Hepatocyte (in vitro differentiated cells): ENCODE measurements at regions not wholly inside any gene's neighbourhood (a gene's known extent, or its start where the extent isn't known, plus 50 kb on each side); places are given as distances from the start of the nearest gene placed in this dataset.
"Not testable (repeated sequence)": the region's sequence is repeated elsewhere in the genome, so short reads cannot be mapped to it uniquely, and the experiment has no call there.

Experiments used
- DNase-seq: peaks from one replicate; pipeline ENCODE4 v3.0.0-alpha.2; 2016; ENCODE audit warnings: low spot score
- H2AFZ ChIP-seq: fragments of 200-600 bp; sonication (generic); 2 replicates; pipeline ENCODE4 v1.6.0; 2016; ENCODE audit warnings: antibody characterized with exemption, mild to moderate bottlenecking
- H3K27ac ChIP-seq: fragments of 200-600 bp; sonication (generic); 2 replicates; pipeline ENCODE4 v1.5.1; 2016; ENCODE audit warnings: mild to moderate bottlenecking
- H3K27me3 ChIP-seq: fragments of 200-600 bp; sonication (generic); 2 replicates; pipeline ENCODE4 v1.6.1; 2016
- H3K36me3 ChIP-seq: fragments of 200-600 bp; sonication (generic); replicated peaks from 2 replicates; pipeline ENCODE4 v1.5.1; 2016; ENCODE audit warnings: low read depth; ENCODE audit not compliant: insufficient read depth
- H3K4me1 ChIP-seq: fragments of 200-600 bp; sonication (generic); 2 replicates; pipeline ENCODE4 v1.5.1; 2016; ENCODE audit warnings: mild to moderate bottlenecking, moderate library complexity; ENCODE audit not compliant: insufficient read depth
- H3K4me2 ChIP-seq: fragments of 200-600 bp; sonication (generic); 2 replicates; pipeline ENCODE4 v1.6.0; 2016
- H3K4me3 ChIP-seq: fragments of 200-600 bp; sonication (generic); 2 replicates; pipeline ENCODE4 v1.5.1; 2016; ENCODE audit warnings: mild to moderate bottlenecking
- H3K79me2 ChIP-seq: fragments of 200-600 bp; sonication (generic); 2 replicates; pipeline ENCODE4 v1.6.0; 2017; ENCODE audit warnings: mild to moderate bottlenecking
- H3K9me2 ChIP-seq: fragments of 200-600 bp; sonication (generic); replicated peaks from 2 replicates; pipeline ENCODE4 v1.6.0; 2017; ENCODE audit warnings: mild to moderate bottlenecking; ENCODE audit not compliant: insufficient read depth
- H3K9me3 ChIP-seq: fragments of 200-600 bp; sonication (generic); 2 replicates; pipeline ENCODE4 v1.5.1; 2016; ENCODE audit warnings: low read depth, mild to moderate bottlenecking
- H4K20me1 ChIP-seq: fragments of 200-600 bp; sonication (generic); 2 replicates; pipeline ENCODE4 v1.6.0; 2016; ENCODE audit warnings: mild to moderate bottlenecking; ENCODE audit not compliant: insufficient read depth, poor library complexity, severe bottlenecking
- EZH2 ChIP-seq: fragments of 200-600 bp; sonication (generic); IDR thresholded peaks from 2 replicates; pipeline ENCODE4 v1.6.1; 2016; ENCODE audit warnings: antibody characterized with exemption, mild to moderate bottlenecking, borderline replicate concordance
- EZH2phosphoT487 ChIP-seq: fragments of 200-600 bp; sonication (generic); IDR thresholded peaks from one replicate; pipeline ENCODE4 v1.6.1; 2018; ENCODE audit warnings: antibody characterized with exemption, mild to moderate bottlenecking, low read depth, moderate library complexity; ENCODE audit not compliant: unreplicated experiment, severe bottlenecking
- WGBS: methylation state at CpG from one replicate; pipeline ENCODE4 v1.1.6; 2016; ENCODE audit warnings: low lambda C conversion rate; ENCODE audit errors: missing lambda C conversion rate; 5-methylcytosine and 5-hydroxymethylcytosine counted together
- TF ChIP-seq, protein P1 (sequence below): fragments of 200-600 bp; sonication (generic); IDR thresholded peaks from 2 replicates; pipeline ENCODE4 v1.5.1; 2016; ENCODE audit warnings: antibody characterized with exemption, mild to moderate bottlenecking; ENCODE audit not compliant: poor library complexity

DNA sequence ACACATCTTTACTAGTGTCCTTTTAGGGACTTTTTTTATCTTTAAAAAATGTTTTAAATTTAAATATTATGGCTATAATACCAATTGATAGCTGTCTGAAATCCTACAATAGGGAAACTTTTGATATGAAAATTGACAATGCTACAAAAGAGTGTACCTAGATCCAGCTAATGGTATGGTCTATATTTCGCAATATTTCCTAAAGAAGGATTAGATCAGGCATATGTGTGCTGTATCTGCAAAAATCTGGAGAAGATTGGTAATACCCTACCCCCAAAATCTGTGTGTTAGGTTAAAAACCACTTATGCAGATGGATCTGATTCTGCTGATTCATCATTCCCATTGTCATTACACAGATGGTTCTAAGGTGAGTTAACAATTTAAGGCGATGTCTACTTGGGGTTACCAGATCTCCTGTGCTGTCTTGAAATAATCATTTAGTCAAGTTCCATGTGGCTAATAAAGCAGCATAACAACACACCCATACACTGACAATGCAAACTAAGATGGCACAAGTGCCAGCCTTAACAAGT is 137.1 kb downstream of the GASK1B start:
- DNase-seq: no peak
- no peaks in the 10 kb centered on the region for H3K36me3 ChIP-seq
- H3K9me2 ChIP-seq: no peaks in the 10 kb centered on the region
- H3K9me3 ChIP-seq: peaks cover 3% of the 10 kb centered on the region
- no peak overlapping the region for H3K4me3 ChIP-seq
- no peaks in the 10 kb centered on the region for H3K27me3 ChIP-seq
- WGBS: 89% methylated on average over 2 of the region's 2 CpGs
- TF ChIP-seq EZH2: no peak
- TF ChIP-seq, protein P1, sequence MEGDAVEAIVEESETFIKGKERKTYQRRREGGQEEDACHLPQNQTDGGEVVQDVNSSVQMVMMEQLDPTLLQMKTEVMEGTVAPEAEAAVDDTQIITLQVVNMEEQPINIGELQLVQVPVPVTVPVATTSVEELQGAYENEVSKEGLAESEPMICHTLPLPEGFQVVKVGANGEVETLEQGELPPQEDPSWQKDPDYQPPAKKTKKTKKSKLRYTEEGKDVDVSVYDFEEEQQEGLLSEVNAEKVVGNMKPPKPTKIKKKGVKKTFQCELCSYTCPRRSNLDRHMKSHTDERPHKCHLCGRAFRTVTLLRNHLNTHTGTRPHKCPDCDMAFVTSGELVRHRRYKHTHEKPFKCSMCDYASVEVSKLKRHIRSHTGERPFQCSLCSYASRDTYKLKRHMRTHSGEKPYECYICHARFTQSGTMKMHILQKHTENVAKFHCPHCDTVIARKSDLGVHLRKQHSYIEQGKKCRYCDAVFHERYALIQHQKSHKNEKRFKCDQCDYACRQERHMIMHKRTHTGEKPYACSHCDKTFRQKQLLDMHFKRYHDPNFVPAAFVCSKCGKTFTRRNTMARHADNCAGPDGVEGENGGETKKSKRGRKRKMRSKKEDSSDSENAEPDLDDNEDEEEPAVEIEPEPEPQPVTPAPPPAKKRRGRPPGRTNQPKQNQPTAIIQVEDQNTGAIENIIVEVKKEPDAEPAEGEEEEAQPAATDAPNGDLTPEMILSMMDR: no peak
- TF ChIP-seq EZH2phosphoT487: no peak
- H4K20me1 ChIP-seq: no peaks in the 10 kb centered on the region
- H3K27ac ChIP-seq: no peak overlapping the region
- H3K4me1 ChIP-seq: peaks cover 8% of the 10 kb centered on the region
- no peaks in the 10 kb centered on the region for H3K79me2 ChIP-seq
- H3K4me2 ChIP-seq: no peak overlapping the region
- H2AFZ ChIP-seq: no peak overlapping the region

DNA sequence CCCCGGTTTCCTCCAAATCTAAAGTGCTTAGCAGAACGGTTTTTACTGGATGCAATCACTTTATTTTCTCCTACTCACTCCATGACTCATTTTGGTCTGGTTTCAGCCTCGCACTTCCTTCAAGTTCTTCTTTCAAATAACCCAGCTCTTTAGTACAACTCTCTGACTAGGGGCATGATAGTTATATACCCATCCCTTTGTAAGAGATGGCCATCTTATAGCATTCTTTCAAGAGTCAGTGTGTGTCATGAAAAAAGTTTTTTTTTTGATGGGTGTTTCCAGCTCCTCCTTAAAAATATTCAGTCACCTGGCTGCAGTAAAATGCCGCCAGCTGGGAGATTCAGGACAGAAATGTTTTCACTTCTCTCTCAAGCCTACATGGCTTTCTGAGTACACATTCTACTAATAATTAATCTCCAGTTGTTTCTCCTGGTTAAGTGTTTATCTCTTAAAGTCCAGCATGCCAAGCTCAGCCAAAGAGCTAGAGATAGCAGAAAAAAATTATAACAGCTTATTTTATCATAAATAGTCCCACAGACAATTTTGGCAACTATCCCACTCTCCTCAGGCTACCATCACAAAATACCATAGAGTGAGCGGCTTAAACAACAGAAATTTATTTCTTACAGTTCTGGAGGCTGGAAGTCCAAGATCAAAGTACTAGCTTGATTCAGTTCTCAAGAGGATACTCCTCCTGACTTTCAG is 139.3 kb downstream of the GASK1B start:
- Histone ChIP-seq H2AFZ (peak overlapping the region; percentile 36), H3K4me2 (peak overlapping the region; percentile 67), H3K9me3 (peaks cover 4% of the 10 kb centered on the region), H4K20me1 (no peaks in the 10 kb centered on the region), H3K4me1 (peaks cover 8% of the 10 kb centered on the region), H3K27me3 (no peaks in the 10 kb centered on the region), H3K27ac (peak overlapping the region; percentile 73), H3K79me2 (no peaks in the 10 kb centered on the region), H3K9me2 (no peaks in the 10 kb centered on the region), H3K36me3 (no peaks in the 10 kb centered on the region), H3K4me3 (no peak overlapping the region)
- TF ChIP-seq EZH2phosphoT487 (no peak), EZH2 (no peak)
- TF ChIP-seq, protein P1: no peak
- DNase-seq: peak; percentile 47
- WGBS: 41% methylated on average over 5 of the region's 5 CpGs

DNA sequence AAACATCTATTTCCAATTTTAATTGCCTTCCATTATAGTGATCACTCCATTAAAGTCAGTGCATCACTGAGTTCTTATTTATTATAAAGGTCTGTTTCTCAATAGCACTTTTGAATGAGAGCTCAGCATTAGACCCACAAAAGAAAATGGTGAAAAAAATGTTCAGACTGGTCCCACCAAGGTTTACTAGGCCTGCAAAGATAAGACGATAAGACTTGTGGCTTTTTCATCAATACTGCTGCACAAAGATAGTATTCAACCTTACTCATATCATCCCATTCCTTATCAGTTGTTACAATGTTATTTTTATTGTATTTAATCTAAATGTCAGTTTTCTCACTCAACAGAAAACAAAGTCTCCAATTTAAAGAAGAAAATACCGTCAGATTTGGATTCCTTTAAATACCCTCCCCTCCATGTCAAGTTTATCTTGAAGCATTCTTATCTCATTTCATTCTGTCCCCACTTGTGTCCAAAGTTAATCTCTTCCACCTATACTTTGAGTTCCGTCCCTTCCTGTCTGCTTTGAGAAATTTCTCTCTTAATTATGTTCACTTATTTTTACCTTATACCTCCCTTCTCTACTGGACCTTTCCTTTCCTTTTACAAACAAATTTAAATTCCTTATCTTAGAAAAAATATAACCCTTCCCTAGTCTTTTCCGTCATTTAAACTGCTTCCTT is 140.0 kb downstream of the GASK1B start:
- Histone ChIP-seq H3K27me3 (no peaks in the 10 kb centered on the region), H3K4me2 (peak overlapping the region; percentile 67), H3K4me1 (peaks cover 8% of the 10 kb centered on the region), H3K27ac (peak overlapping the region; percentile 73), H4K20me1 (no peaks in the 10 kb centered on the region), H3K9me3 (peaks cover 5% of the 10 kb centered on the region), H2AFZ (peak overlapping the region; percentile 36), H3K4me3 (no peak overlapping the region), H3K9me2 (no peaks in the 10 kb centered on the region), H3K36me3 (no peaks in the 10 kb centered on the region), H3K79me2 (no peaks in the 10 kb centered on the region)
- DNase-seq: no peak
- TF ChIP-seq, protein P1: no peak
- TF ChIP-seq EZH2phosphoT487: no peak
- TF ChIP-seq EZH2: no peak
- 38% methylated on average over 4 of the region's 4 CpGs for WGBS

DNA sequence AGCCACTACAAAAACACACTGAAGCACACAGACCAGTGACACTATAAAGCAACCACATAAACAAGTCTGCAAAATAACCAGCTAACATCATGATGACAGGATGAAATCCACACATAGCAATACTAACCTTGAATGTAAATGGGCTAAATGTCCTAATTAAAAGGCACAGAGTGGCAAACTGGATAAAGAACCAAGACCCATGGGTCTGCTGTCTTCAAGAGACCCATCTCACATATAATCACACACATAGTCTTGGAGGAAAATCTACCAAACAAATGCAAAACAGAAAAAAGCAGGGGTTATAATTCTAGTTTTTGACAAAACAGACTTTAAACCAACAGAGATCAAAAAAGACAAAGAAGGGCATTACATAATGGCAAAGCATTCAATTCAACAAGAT is 144.4 kb downstream of the GASK1B start:
- H3K79me2 ChIP-seq, H3K4me2 ChIP-seq, H3K27me3 ChIP-seq, H3K9me3 ChIP-seq, H3K36me3 ChIP-seq, DNase-seq, H3K4me1 ChIP-seq, H3K9me2 ChIP-seq, H3K27ac ChIP-seq, H4K20me1 ChIP-seq, H2AFZ ChIP-seq, H3K4me3 ChIP-seq: not testable (repeated sequence)
